22Rv1 (cell line): ENCODE measurements at regions not wholly inside any gene's neighbourhood (a gene's known extent, or its start where the extent isn't known, plus 50 kb on each side); places are given as distances from the start of the nearest gene placed in this dataset.

Experiments
- CTCF ChIP-seq: fragments of 450-650 bp; IDR thresholded peaks from 2 replicates; pipeline ENCODE4 v1.5.1; 2017; ENCODE audit warnings: mild to moderate bottlenecking
- ZFX ChIP-seq: fragments of 450-650 bp; IDR thresholded peaks from 2 replicates; pipeline ENCODE4 v1.6.1; 2017; ENCODE audit warnings: antibody characterized with exemption, borderline replicate concordance

- TF ChIP-seq CTCF = no peak
- TF ChIP-seq ZFX = no peak
Measured at GRCh38 chrX:36861601-36862000, 146.6 kb upstream of the FAM47C start.
